ENCODE measurements at regions not wholly inside any gene's neighbourhood (a gene's known extent, or its start where the extent isn't known, plus 50 kb on each side); places are given as distances from the start of the nearest gene placed in this dataset.

DNA sequence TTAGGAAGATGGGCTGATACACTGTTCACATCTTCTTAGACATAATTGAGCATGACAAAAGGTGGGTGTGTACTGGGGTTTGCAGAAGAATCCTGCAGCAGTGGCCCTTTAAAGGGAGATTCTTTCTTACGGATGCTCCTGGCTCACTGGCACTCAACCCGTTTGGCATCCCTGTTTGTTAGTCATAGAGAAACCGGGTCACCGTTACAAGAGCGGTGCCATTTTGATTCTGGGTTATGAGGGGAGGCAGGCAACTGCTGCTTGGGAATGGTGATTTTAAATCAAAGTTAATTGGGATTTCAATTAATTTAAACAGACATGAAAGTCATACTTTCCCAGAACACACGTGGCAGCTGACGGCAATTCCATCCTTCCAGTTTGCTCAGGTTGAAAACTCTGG lies 245.8 kb downstream of the AACS start:
- Histone ChIP-seq H3K4me3 (replicated peaks; ENCODE audit: low read depth, low read length) (no peak overlapping the region), H3K27me3 (replicated peaks; ENCODE audit: control insufficient read depth, insufficient read depth, low read length) (no peaks in the 10 kb centered on the region), H3K36me3 (ENCODE audit: control insufficient read depth, insufficient read depth, low read length) (no peaks in the 10 kb centered on the region)
- TF ChIP-seq, protein P1, sequence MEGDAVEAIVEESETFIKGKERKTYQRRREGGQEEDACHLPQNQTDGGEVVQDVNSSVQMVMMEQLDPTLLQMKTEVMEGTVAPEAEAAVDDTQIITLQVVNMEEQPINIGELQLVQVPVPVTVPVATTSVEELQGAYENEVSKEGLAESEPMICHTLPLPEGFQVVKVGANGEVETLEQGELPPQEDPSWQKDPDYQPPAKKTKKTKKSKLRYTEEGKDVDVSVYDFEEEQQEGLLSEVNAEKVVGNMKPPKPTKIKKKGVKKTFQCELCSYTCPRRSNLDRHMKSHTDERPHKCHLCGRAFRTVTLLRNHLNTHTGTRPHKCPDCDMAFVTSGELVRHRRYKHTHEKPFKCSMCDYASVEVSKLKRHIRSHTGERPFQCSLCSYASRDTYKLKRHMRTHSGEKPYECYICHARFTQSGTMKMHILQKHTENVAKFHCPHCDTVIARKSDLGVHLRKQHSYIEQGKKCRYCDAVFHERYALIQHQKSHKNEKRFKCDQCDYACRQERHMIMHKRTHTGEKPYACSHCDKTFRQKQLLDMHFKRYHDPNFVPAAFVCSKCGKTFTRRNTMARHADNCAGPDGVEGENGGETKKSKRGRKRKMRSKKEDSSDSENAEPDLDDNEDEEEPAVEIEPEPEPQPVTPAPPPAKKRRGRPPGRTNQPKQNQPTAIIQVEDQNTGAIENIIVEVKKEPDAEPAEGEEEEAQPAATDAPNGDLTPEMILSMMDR (IDR thresholded peaks at IDR 0.05; ENCODE audit: insufficient read depth, low read length, poor library complexity, severe bottlenecking) = no peak
- DNase-seq (ENCODE audit: extremely low read depth, insufficient read length) = no peak

DNA sequence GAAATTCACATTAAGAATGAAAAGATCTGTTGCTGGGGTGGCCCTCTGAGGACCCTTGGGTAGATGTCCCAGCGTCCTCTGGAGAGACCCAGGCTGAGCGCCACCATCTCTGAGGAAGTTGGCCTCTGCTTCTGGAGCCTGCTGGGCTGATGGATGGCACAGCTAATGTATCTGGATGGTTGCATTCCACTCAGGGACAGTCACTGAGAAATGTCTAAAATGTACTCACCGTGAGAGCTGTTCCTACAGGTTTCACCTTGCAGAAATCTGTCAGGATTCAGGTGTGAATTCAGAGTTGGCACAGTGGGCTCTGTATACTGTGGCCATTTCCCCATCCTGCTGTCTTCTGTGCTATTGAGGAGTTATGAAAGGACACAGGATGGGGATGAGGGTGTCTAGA lies 247.2 kb downstream of the AACS start:
- TF ChIP-seq, protein P1 (IDR thresholded peaks at IDR 0.05; ENCODE audit: insufficient read depth, low read length, poor library complexity, severe bottlenecking) = no peak
- Histone ChIP-seq H3K4me3 (replicated peaks; ENCODE audit: low read depth, low read length) (no peak overlapping the region), H3K36me3 (ENCODE audit: control insufficient read depth, insufficient read depth, low read length) (no peaks in the 10 kb centered on the region), H3K27me3 (replicated peaks; ENCODE audit: control insufficient read depth, insufficient read depth, low read length) (no peaks in the 10 kb centered on the region)
- DNase-seq (ENCODE audit: extremely low read depth, insufficient read length) = no peak

DNA sequence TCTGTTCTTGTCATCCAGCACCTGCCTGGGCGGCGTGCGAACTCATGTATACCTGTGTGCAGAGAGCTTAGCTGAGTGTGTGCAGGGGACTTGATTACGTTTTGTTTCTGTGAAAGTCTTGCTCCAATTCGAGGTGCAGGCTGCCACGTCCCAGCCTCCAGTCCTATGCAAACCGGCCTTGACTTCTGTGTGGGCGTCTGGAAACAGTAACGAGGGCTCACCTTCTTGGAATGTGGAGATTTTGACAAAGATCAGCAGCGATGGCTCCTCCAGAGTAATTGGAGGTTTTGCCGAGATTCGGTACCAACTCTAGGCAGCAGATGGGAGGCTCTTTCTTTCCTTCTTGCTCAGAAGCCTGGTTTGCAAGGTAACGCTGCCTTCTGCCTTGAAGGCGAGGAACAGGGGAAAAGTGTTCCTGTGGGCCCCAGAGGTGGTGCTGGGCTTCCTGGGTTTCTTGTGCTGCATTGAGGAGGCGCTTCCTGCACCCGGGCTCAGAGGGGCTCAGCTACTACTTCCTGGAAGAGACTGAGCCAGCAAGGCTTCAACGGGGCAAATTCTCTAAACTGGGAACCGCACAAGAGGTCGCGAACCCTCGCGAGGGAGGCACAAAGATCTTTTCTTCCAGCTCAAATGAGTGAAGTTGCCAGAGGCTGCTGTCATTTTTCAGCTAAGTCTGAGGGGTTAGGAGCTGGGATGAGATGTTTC lies 249.0 kb downstream of the AACS start:
- TF ChIP-seq, protein P1 (IDR thresholded peaks at IDR 0.05; ENCODE audit: insufficient read depth, low read length, poor library complexity, severe bottlenecking) = no peak
- DNase-seq (ENCODE audit: extremely low read depth, insufficient read length) = no peak
- Histone ChIP-seq H3K36me3 (ENCODE audit: control insufficient read depth, insufficient read depth, low read length) (no peaks in the 10 kb centered on the region), H3K4me3 (replicated peaks; ENCODE audit: low read depth, low read length) (no peak overlapping the region), H3K27me3 (replicated peaks; ENCODE audit: control insufficient read depth, insufficient read depth, low read length) (no peaks in the 10 kb centered on the region)

DNA sequence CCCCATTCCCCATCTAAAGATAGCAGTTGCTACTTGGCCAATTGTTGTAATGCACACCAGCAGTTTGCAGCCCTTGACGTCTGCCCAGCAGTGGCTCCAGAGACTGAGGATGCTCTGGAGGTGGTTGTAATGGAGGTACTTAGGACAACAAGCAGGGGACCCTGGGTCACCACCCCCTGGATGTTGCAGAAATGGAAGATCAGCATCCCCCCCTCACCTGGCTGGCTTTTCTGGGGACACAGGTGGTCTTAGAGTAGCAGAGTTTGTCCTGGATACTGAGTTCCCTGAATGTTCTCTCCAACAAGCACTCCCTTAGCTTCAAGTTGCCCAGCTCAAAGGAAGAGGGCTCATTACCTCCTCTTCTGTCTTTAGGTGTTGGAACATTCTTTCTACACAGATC lies 250.5 kb downstream of the AACS start:
- Histone ChIP-seq H3K36me3 (ENCODE audit: control insufficient read depth, insufficient read depth, low read length) (no peaks in the 10 kb centered on the region), H3K4me3 (replicated peaks; ENCODE audit: low read depth, low read length) (no peak overlapping the region), H3K27me3 (replicated peaks; ENCODE audit: control insufficient read depth, insufficient read depth, low read length) (no peaks in the 10 kb centered on the region)
- TF ChIP-seq, protein P1 (IDR thresholded peaks at IDR 0.05; ENCODE audit: insufficient read depth, low read length, poor library complexity, severe bottlenecking) = no peak
- DNase-seq (ENCODE audit: extremely low read depth, insufficient read length) = no peak

DNA sequence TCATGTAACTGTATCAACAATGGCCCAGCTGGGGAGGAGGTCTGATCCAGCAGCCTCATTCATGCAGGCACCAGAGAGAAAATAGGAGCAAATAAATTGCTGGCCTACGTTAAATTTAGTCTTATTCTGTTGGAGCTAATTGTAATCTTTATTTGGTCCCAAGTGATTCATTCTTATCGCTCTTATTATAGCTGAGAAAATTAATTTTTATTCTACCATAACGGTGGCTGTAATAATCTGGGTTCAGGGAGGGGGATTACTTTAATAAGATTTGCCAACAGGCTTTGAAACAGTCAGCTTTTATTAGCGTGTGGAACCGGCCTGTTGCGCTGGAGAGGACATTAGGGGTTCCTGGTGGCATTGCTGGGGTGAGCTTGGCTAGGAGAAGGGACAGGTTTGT lies 254.9 kb downstream of the AACS start:
- Histone ChIP-seq H3K4me3 (replicated peaks; ENCODE audit: low read depth, low read length) (no peak overlapping the region), H3K36me3 (ENCODE audit: control insufficient read depth, insufficient read depth, low read length) (no peaks in the 10 kb centered on the region), H3K27me3 (replicated peaks; ENCODE audit: control insufficient read depth, insufficient read depth, low read length) (no peaks in the 10 kb centered on the region)
- TF ChIP-seq, protein P1 (IDR thresholded peaks at IDR 0.05; ENCODE audit: insufficient read depth, low read length, poor library complexity, severe bottlenecking) = no peak
- DNase-seq (ENCODE audit: extremely low read depth, insufficient read length) = no peak

Measured in GM06990 (cell line).